ENCODE measurements at regions not wholly inside any gene's neighbourhood (a gene's known extent, or its start where the extent isn't known, plus 50 kb on each side); places are given as distances from the start of the nearest gene placed in this dataset.

DNA sequence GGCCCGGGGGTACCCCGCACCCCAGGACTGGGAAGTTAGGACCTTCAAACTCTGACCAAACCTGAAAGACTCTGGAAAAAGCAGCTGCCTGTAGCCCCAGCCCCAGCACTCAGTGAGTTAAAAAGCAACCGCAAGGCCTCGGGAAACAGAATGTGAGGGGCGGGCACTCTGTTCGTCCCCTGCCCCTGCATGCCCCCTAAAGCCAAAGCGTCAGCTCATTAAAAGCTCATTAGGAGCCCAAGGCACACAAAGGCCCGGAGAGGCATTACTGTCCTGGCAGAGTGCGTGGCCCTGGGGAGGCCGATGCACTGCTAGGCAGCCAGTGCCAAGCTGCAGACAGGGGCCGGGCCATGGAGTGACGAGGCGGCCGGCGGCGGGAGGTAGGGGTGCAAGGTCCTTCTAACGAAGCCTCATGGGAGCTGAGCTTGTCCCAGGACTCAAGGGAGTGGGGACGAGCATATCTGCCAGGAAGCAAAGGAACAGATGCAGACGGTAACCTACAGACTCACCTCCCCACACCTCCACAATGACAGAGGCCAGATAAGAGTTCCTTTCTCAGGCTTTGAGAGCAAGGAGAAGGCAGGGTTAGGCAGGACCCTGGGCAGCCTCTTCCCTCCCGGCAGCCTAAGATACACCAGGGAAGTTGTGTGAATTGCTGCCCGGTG is 116.8 kb downstream of the ENGASE start:
- Histone ChIP-seq H3K27me3 (peaks cover 75% of the 10 kb centered on the region), H3K4me3 (no peak overlapping the region), H3K36me3 (no peaks in the 10 kb centered on the region), H3K9me3 (no peaks in the 10 kb centered on the region)
- no peak for DNase-seq

DNA sequence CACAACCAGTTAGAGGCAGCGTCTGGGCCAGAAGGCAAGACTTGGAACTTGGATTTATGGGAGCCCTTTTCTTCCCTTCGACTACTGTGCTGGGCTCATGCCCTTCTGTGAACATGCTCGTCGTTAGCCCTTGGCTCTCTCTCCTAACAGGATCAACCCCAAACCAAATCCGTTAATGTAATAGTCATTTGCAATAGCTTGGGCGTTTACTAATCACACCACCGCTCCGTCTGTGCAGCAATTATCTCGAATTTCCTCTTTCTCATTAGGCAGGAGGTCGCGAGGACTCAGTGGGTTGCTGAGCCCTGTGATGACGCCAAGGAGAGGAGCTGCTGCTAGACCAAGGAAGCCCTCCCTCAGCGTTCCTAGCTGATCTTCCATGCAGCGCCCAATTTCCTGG is 114.7 kb downstream of the ENGASE start:
- Histone ChIP-seq H3K27me3 (peaks cover 84% of the 10 kb centered on the region), H3K4me3 (no peak overlapping the region), H3K9me3 (no peaks in the 10 kb centered on the region), H3K36me3 (no peaks in the 10 kb centered on the region)
- no peak for DNase-seq

GRCh38 chr17:79188685-79189084 is 114.1 kb downstream of the ENGASE start:
- DNase-seq = no peak
- no peak overlapping the region for H3K4me3 ChIP-seq
- H3K36me3 ChIP-seq = no peaks in the 10 kb centered on the region
- peaks cover 88% of the 10 kb centered on the region for H3K27me3 ChIP-seq
- H3K9me3 ChIP-seq = no peaks in the 10 kb centered on the region

- peak; percentile 44 for DNase-seq
- no peaks in the 10 kb centered on the region for H3K36me3 ChIP-seq
- peaks cover 95% of the 10 kb centered on the region for H3K27me3 ChIP-seq
- no peak overlapping the region for H3K4me3 ChIP-seq
- no peaks in the 10 kb centered on the region for H3K9me3 ChIP-seq
Observed at GRCh38 chr17:79188048-79188447, 113.4 kb downstream of the ENGASE start.

GRCh38 chr17:79187186-79187585 is 112.6 kb downstream of the ENGASE start:
- Histone ChIP-seq H3K9me3 (no peaks in the 10 kb centered on the region), H3K4me3 (no peak overlapping the region), H3K27me3 (peaks cover 91% of the 10 kb centered on the region), H3K36me3 (no peaks in the 10 kb centered on the region)
- DNase-seq = no peak

DNA sequence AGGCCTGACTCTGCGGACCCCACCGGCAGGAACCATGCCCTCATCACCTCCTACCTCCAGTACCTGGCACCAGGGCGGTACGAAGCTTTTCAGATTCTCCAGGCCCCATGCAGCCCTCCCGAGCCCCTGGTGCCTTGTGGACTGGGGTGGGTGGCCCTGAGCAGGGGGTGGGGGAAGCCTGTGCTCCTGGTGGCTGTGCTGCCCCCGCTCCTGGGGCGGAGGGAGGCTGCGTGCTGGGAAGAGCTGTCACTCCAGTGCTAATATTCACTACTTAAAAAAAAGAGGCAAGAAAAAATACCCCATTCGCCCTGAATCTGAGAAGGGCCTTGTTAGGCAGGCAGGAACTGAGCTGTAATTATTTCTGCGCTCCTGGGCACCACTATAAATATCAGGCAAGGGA is 111.8 kb downstream of the ENGASE start:
- peaks cover 91% of the 10 kb centered on the region for H3K27me3 ChIP-seq
- DNase-seq = no peak

DNA sequence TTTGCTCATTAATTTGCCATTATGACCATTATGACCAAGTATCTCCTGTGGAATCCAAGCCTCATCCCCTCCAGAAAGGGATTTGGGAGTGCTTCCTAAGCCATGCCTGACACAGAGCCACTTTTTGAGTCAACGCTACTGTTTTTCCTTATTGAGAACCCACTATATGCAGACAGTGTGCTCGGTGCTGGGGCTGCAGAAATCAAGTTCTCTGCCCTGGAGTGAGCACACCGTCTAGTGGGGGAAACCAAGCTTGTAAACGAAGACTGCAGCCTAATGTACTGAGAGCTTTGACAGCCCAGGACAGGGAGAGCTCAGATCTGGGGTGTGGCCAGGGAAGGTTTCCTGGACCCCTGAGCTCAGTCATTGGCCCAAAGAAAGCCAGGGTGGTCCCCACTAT is 111.0 kb downstream of the ENGASE start:
- Histone ChIP-seq H3K36me3 (no peaks in the 10 kb centered on the region), H3K4me3 (no peak overlapping the region), H3K9me3 (no peaks in the 10 kb centered on the region), H3K27me3 (peaks cover 91% of the 10 kb centered on the region)
- no peak for DNase-seq

More for the DNA sequence above, 111.8 kb downstream of the ENGASE start:
- no peaks in the 10 kb centered on the region for H3K36me3 ChIP-seq
- H3K4me3 ChIP-seq = no peak overlapping the region
- no peaks in the 10 kb centered on the region for H3K9me3 ChIP-seq

DNA sequence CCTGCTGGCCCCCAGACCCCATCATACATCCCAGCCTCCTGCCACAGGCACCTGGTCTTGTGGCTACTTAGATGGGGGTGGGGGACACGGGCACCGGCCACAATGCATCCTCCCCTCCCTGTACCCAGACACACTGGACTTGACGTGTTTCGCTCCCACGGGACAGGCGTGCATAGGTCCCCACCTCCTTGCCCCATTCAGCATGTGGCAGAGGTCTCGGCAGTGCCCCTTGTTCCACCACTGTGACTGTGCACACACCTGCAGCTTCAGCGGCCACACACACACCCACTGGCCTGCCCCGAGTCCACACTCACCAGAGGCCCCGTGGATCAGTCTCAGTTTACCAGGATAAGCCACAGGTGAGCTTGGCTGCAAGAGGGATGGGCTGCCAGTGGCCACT is 109.6 kb downstream of the ENGASE start:
- no peak for DNase-seq
- Histone ChIP-seq H3K4me3 (no peak overlapping the region), H3K9me3 (no peaks in the 10 kb centered on the region), H3K36me3 (no peaks in the 10 kb centered on the region), H3K27me3 (peaks cover 95% of the 10 kb centered on the region)

DNA sequence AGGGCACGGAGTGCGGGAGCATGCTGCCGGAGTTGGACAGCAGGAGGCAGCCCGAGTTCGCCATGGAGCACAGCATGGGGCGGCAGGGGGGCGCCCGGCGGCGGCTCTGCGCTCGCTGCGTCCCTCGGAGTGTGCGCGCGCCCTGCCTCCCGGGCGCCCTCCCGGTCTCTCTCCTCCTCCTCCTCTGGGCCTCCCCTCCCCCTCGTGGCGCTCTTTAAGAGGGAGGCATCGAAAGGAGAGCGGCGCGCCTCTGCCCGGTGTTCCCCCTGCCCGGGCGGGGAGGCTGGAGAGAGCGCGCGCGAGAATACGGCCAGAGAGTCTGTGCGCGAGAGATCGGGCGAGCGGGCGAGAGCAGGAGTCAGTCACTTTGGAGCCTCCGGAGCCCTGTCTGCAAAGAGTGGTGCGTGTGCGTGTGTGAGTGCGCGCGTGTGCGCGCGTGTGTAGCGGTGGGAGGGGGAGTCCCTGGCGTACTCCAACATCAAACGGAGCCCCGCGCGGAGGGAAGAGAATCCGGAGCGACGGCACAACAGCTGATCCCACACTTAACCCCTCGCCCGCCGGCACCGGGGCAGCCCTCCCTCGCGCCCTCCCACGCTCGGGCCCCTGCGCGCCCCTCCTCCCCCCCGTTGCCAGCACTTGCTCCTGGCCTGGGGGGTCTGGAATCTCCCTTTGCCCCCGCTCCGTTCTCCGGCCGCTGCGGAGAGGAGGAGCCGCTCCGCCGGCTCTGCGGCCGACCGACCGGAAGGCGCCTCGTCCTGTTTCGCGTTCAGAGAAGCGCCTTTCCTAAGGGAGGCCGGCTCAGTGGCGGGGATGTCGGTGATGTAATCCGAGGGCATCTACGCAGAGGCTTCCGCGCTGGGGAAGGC is 108.9 kb downstream of the ENGASE start:
- Histone ChIP-seq H3K4me3 (peak overlapping the region; percentile 20; the same call in 1 of the 2 replicates), H3K36me3 (no peaks in the 10 kb centered on the region), H3K27me3 (peaks cover 95% of the 10 kb centered on the region), H3K9me3 (no peaks in the 10 kb centered on the region)
- DNase-seq = peak; percentile 48

GRCh38 chr17:79183043-79183292 is 108.3 kb downstream of the ENGASE start:
- no peak for DNase-seq
- no peak overlapping the region for H3K4me3 ChIP-seq
- no peaks in the 10 kb centered on the region for H3K9me3 ChIP-seq
- peaks cover 95% of the 10 kb centered on the region for H3K27me3 ChIP-seq
- H3K36me3 ChIP-seq = no peaks in the 10 kb centered on the region

GRCh38 chr17:79182176-79183042 is 107.8 kb downstream of the ENGASE start:
- no peak for DNase-seq
- Histone ChIP-seq H3K4me3 (no peak overlapping the region), H3K27me3 (peaks cover 95% of the 10 kb centered on the region)

GRCh38 chr17:79180358-79181005 is 105.9 kb downstream of the ENGASE start:
- Histone ChIP-seq H3K27me3 (peaks cover 80% of the 10 kb centered on the region), H3K4me3 (no peak overlapping the region), H3K9me3 (no peaks in the 10 kb centered on the region), H3K36me3 (no peaks in the 10 kb centered on the region)
- DNase-seq = no peak

More at GRCh38 chr17:79182176-79183042, 107.8 kb downstream of the ENGASE start:
- H3K9me3 ChIP-seq = no peaks in the 10 kb centered on the region
- H3K36me3 ChIP-seq = no peaks in the 10 kb centered on the region

DNA sequence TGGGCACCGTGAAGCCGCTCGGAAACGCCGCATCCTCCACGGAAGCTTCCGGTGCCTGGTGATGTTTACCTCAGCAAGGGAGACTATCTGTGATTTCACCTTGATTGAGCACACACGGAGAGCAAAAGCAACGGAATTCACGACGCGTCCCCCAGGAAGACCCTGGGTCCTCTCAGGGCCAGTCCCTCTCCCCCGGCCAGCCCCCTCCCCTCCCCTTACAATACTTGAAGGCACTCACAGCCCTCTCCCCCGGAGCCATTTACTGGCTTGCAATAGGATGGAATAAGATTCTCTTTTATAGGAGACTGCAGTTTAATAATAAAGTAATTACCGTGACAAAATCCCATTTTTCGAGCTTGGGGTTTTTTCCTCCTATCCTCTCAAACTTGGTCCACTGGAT is 104.7 kb downstream of the ENGASE start:
- Histone ChIP-seq H3K9me3 (no peaks in the 10 kb centered on the region), H3K36me3 (no peaks in the 10 kb centered on the region), H3K27me3 (peaks cover 68% of the 10 kb centered on the region), H3K4me3 (no peak overlapping the region)
- DNase-seq = no peak

DNA sequence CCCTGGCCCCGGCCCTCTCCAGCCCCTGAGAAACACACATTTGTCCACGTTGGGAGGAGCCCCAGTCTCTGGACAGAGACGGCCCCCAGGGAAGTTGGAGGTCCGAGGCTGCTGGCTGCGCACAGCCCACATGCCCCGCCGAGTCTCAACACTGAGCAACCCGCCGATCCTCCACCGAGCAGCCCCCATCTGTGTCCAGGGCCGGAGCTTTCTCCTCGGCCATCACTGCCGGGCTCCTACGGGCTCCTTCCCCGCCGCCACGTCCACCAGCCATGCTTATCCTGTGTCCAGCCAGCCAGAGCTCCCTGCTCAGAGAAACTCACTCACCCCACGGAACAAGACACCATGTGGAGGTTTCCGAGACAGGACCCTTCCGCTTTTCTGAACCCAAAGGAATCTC is 103.3 kb downstream of the ENGASE start:
- DNase-seq = no peak
- H3K27me3 ChIP-seq = peaks cover 55% of the 10 kb centered on the region
- H3K36me3 ChIP-seq = no peaks in the 10 kb centered on the region

DNA sequence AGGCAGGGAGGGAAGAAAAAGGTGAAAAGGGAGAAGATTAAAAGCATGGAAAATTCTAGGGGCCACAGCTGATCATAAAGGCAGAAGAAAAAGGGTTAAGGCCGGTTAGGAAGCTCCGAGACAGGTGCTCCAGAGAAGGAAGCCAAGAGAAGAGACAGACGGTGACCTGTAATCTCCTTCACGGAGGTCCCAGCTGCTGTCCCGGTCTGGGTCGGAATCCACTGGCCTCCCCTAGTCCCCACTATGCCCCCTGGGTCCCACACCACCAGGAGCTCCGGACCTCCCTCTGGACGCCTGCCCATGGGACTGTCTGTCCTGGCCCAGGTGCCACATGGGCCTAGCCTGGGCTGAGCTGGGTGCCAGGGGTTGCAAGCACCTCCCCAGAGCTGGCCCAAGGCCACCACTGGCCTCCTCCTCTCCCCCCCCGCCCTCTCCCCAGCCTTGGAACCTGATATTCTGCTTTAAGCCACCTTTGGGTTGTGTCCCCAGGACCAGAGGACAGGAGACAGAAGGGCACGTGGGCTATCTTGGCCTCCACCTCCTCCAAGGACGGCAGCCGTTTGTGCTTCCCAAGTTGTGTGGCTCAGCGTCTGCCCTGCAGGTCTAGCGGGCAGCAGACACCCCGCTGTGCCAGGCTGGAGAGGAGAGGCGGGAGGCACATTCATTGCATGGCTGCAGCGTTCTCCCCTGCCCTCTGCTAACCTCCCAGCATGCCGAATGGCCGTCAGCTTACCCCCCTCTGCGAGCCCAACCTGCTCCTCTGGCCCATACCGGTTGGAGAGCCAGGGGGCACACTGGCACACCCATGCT is 102.4 kb downstream of the ENGASE start:
- no peaks in the 10 kb centered on the region for H3K36me3 ChIP-seq
- no peak overlapping the region for H3K4me3 ChIP-seq
- peaks cover 50% of the 10 kb centered on the region for H3K27me3 ChIP-seq
- DNase-seq = no peak
- no peaks in the 10 kb centered on the region for H3K9me3 ChIP-seq

More for the DNA sequence above, 103.3 kb downstream of the ENGASE start:
- no peak overlapping the region for H3K4me3 ChIP-seq
- no peaks in the 10 kb centered on the region for H3K9me3 ChIP-seq
